H1 (cell line): ENCODE measurements at regions not wholly inside any gene's neighbourhood (a gene's known extent, or its start where the extent isn't known, plus 50 kb on each side); places are given as distances from the start of the nearest gene placed in this dataset.

ENCODE experiments used
- CTCF ChIA-PET: fragments of 300-600 bp; sonication (Branson Sonifier 250); formaldehyde crosslinking; loops from one replicate; lab custom pipeline; 2021; ENCODE audit not compliant: partially characterized antibody; lab: Charles Lee
- POLR2A ChIA-PET: fragments of 300-600 bp; sonication (Branson Sonifier 250); formaldehyde crosslinking; loops from one replicate; lab custom pipeline; 2021; ENCODE audit warnings: inconsistent platforms; ENCODE audit not compliant: partially characterized antibody; lab: Charles Lee
- DNase-seq, 2 experiments: peaks; one replicate each; pipeline versions ENCODE4 v3.0.0 to v3.0.0-alpha.2; 2010 to 2022; ENCODE audit warnings: low spot score in 2 of 2, low read depth in 1 of 2, mixed read lengths in 1 of 2
- FAIRE-seq: peaks from 2 replicates; lab custom pipeline; 2011; peaks lifted over from hg19 to GRCh38; lab: Jason Lieb, UNC
- H2AFZ ChIP-seq: 2 replicates; pipeline ENCODE4 v1.8.1; 2012; ENCODE audit warnings: low read length, inconsistent platforms
- H2AK5ac ChIP-seq: 2 replicates; pipeline ENCODE4 v1.6.1; 2013; ENCODE audit warnings: low read depth, low read length
- H2BK120ac ChIP-seq: replicated peaks from 2 replicates; pipeline ENCODE3; 2013; ENCODE audit warnings: low read depth, low read length, inconsistent platforms
- H2BK12ac ChIP-seq: 2 replicates; pipeline ENCODE4 v1.6.1; 2013; ENCODE audit warnings: low read depth, low read length
- H2BK15ac ChIP-seq: 2 replicates; pipeline ENCODE4 v1.6.1; 2013; ENCODE audit warnings: low read length
- H2BK20ac ChIP-seq: 2 replicates; pipeline ENCODE4 v1.6.1; 2013; ENCODE audit warnings: low read length
- H2BK5ac ChIP-seq: 2 replicates; pipeline ENCODE4 v1.6.1; 2013; ENCODE audit warnings: low read depth, low read length
- H3K14ac ChIP-seq: 2 replicates; pipeline ENCODE4 v1.6.1; 2013; ENCODE audit warnings: inconsistent platforms; ENCODE audit not compliant: insufficient read length
- H3K18ac ChIP-seq: 2 replicates; pipeline ENCODE4 v1.6.1; 2013; ENCODE audit warnings: low read length; ENCODE audit errors: extremely low read depth
- H3K23ac ChIP-seq: 2 replicates; pipeline ENCODE4 v1.6.1; 2013; ENCODE audit warnings: inconsistent platforms; ENCODE audit not compliant: insufficient read length
- H3K23me2 ChIP-seq: 2 replicates; pipeline ENCODE4 v1.6.1; 2013; ENCODE audit warnings: low read depth, low read length
- H3K27ac ChIP-seq: 2 replicates; pipeline ENCODE4 v1.6.1; 2011; ENCODE audit warnings: low read depth, low read length, inconsistent platforms
- H3K27me3 ChIP-seq, 4 experiments: replicated peaks in 1 of 4; 1 replicate in 1 of 4; 2 replicates in 3 of 4; pipeline versions ENCODE4 v1.6.1 to v1.8.1; 2011 to 2013; ENCODE audit warnings: low read length in 3 of 4, mild to moderate bottlenecking in 3 of 4, inconsistent platforms in 2 of 4, mixed read lengths in 2 of 4, moderate library complexity in 1 of 4; ENCODE audit not compliant: control insufficient read depth in 3 of 4, insufficient read depth in 3 of 4; ENCODE audit errors: extremely low read depth in 1 of 4
- H3K36me3 ChIP-seq, 4 experiments: 2 replicates each; pipeline versions ENCODE4 v1.6.1 to v1.8.1; 2011 to 2013; ENCODE audit warnings: mild to moderate bottlenecking in 4 of 4, low read length in 3 of 4, moderate library complexity in 2 of 4, control low read depth in 1 of 4, inconsistent platforms in 1 of 4; ENCODE audit not compliant: insufficient read depth in 4 of 4, control insufficient read depth in 2 of 4
- H3K4ac ChIP-seq: replicated peaks from 2 replicates; pipeline ENCODE3; 2013; ENCODE audit warnings: low read length, low read depth, mixed read lengths, inconsistent platforms; ENCODE audit not compliant: insufficient read length
- H3K4me1 ChIP-seq, 4 experiments: replicated peaks in 1 of 4; 1 replicate in 1 of 4; 2 replicates in 3 of 4; pipeline versions ENCODE4 v1.6.1 to v1.8.1; 2011 to 2013; ENCODE audit warnings: low read length in 3 of 4, inconsistent platforms in 2 of 4, mixed read lengths in 1 of 4; ENCODE audit not compliant: insufficient read depth in 4 of 4, control insufficient read depth in 3 of 4
- H3K4me2 ChIP-seq, 2 experiments: 2 replicates each; pipeline versions ENCODE4 v1.6.1 to v1.8.1; 2011 to 2013; ENCODE audit warnings: low read depth in 2 of 2, low read length in 2 of 2, control low read depth in 1 of 2, inconsistent platforms in 1 of 2, mild to moderate bottlenecking in 1 of 2; ENCODE audit not compliant: insufficient read depth in 1 of 2
- H3K4me3 ChIP-seq, 4 experiments: fragments of 200-600, 300-600 bp in 1 of 4; sonication (generic), shearing (Covaris generic), sonication (Bioruptor Twin) in 1 of 4; 2 replicates each; pipeline versions ENCODE4 v1.5.1 to v1.8.1; 2011 to 2016; ENCODE audit warnings: low read length in 4 of 4, low read depth in 3 of 4, control low read depth in 2 of 4, inconsistent platforms in 2 of 4, mild to moderate bottlenecking in 2 of 4, mixed read lengths in 1 of 4, moderate library complexity in 1 of 4; ENCODE audit not compliant: insufficient read depth in 2 of 4; ENCODE audit errors: extremely low read depth in 1 of 4
- H3K56ac ChIP-seq: replicated peaks from 2 replicates; pipeline ENCODE3; 2013; ENCODE audit warnings: low read depth, mild to moderate bottlenecking, mixed read lengths, low read length, inconsistent platforms; ENCODE audit not compliant: insufficient read length
- H3K79me1 ChIP-seq: 2 replicates; pipeline ENCODE4 v1.6.1; 2013; ENCODE audit warnings: low read depth, low read length, control low read depth
- H3K79me2 ChIP-seq, 2 experiments: 2 replicates each; pipeline versions ENCODE4 v1.6.1 to v1.8.1; 2012 to 2013; ENCODE audit warnings: low read length in 2 of 2, mild to moderate bottlenecking in 2 of 2, inconsistent platforms in 1 of 2; ENCODE audit not compliant: insufficient read depth in 2 of 2, control insufficient read depth in 1 of 2
- H3K9ac ChIP-seq, 4 experiments: replicated peaks in 1 of 4; 1 replicate in 1 of 4; 2 replicates in 3 of 4; pipeline versions ENCODE4 v1.6.1 to v1.8.1; 2011 to 2013; ENCODE audit warnings: low read depth in 3 of 4, low read length in 3 of 4, control low read depth in 2 of 4, mild to moderate bottlenecking in 2 of 4, moderate library complexity in 2 of 4, inconsistent platforms in 1 of 4; ENCODE audit errors: extremely low read depth in 1 of 4
- H3K9me3 ChIP-seq, 2 experiments: 2 replicates each; pipeline versions ENCODE4 v1.6.1 to v1.8.1; 2012 to 2013; ENCODE audit warnings: mild to moderate bottlenecking in 2 of 2, moderate library complexity in 2 of 2, control low read depth in 1 of 2, inconsistent platforms in 1 of 2, low read depth in 1 of 2, low read length in 1 of 2, mixed read lengths in 1 of 2; ENCODE audit not compliant: insufficient read depth in 2 of 2
- H4K20me1 ChIP-seq, 2 experiments: replicated peaks in 1 of 2; 2 replicates each; pipeline versions ENCODE3 to v1.8.1; 2011 to 2013; ENCODE audit warnings: inconsistent platforms in 2 of 2, low read length in 2 of 2, mild to moderate bottlenecking in 1 of 2; ENCODE audit not compliant: insufficient read depth in 2 of 2, control insufficient read depth in 1 of 2
- H4K5ac ChIP-seq: 2 replicates; pipeline ENCODE4 v1.6.1; 2013; ENCODE audit warnings: low read length, low read depth, mixed read lengths, inconsistent platforms; ENCODE audit not compliant: insufficient read length
- H4K8ac ChIP-seq: 2 replicates; pipeline ENCODE4 v1.8.0; 2013; ENCODE audit warnings: mild to moderate bottlenecking, moderate library complexity, low read length, inconsistent platforms; ENCODE audit not compliant: insufficient read depth; ENCODE audit errors: extremely low read depth
- H4K91ac ChIP-seq: replicated peaks from 2 replicates; pipeline ENCODE3; 2013; ENCODE audit warnings: low read length, mixed read lengths, inconsistent platforms; ENCODE audit not compliant: insufficient read length
- BCL11A ChIP-seq, 2 experiments: IDR thresholded peaks; one replicate each; pipeline ENCODE4 v1.6.1; 2011; ENCODE audit warnings: low read depth in 2 of 2, low read length in 2 of 2, mild to moderate bottlenecking in 2 of 2
- CTBP2 ChIP-seq: IDR thresholded peaks from 2 replicates; pipeline ENCODE4 v1.7.0; 2011; ENCODE audit warnings: borderline replicate concordance, mild to moderate bottlenecking, moderate library complexity, mixed read lengths, low read length; ENCODE audit not compliant: insufficient read depth, insufficient read length
- EP300 ChIP-seq, 2 experiments: IDR thresholded peaks; 1 replicate in 1 of 2; 2 replicates in 1 of 2; pipeline ENCODE4 v1.6.1; 2011 to 2012; ENCODE audit warnings: low read depth in 2 of 2, low read length in 2 of 2, mild to moderate bottlenecking in 2 of 2, borderline replicate concordance in 1 of 2, inconsistent platforms in 1 of 2, moderate library complexity in 1 of 2
- MAFK ChIP-seq: IDR thresholded peaks from 2 replicates; pipeline ENCODE4 v1.6.1; 2012; ENCODE audit warnings: low read depth, mild to moderate bottlenecking, improper control_type of control experiment, low read length
- SAP30 ChIP-seq: fragments of 300-600 bp; sonication (generic); IDR thresholded peaks from 2 replicates; pipeline ENCODE4 v1.7.1; 2012; ENCODE audit warnings: low read length, moderate library complexity, mild to moderate bottlenecking, inconsistent platforms; ENCODE audit not compliant: insufficient read depth, insufficient replicate concordance
- SIX5 ChIP-seq: IDR thresholded peaks from 2 replicates; pipeline ENCODE4 v1.6.1; 2011; ENCODE audit warnings: mild to moderate bottlenecking, low read depth, low read length
- SP1 ChIP-seq: IDR thresholded peaks from 2 replicates; pipeline ENCODE4 v1.6.1; 2011; ENCODE audit warnings: low read depth, low read length
- SP2 ChIP-seq: IDR thresholded peaks from 2 replicates; pipeline ENCODE4 v1.6.1; 2012; ENCODE audit warnings: mild to moderate bottlenecking, low read length, inconsistent platforms
- SUZ12 ChIP-seq: fragments of 200-600 bp; sonication (generic); IDR thresholded peaks from 2 replicates; pipeline ENCODE4 v1.6.1; 2012; ENCODE audit warnings: mild to moderate bottlenecking, inconsistent platforms, low read length, moderate library complexity, mixed read lengths
- WGBS, 2 experiments: shearing (Covaris generic) in 1 of 2; methylation state at CpG; one replicate each; pipeline versions ENCODE4 v1.1.6 to v1.1.7; 2013 to 2015; ENCODE audit warnings: low lambda C conversion rate in 2 of 2, mixed read lengths in 2 of 2, inconsistent platforms in 1 of 2, low coverage in 1 of 2, missing lambda C conversion rate in 1 of 2; ENCODE audit not compliant: insufficient replicate concordance in 2 of 2, insufficient coverage in 1 of 2, insufficient read length in 1 of 2; ENCODE audit errors: extremely low coverage in 1 of 2, missing lambda C conversion rate in 1 of 2; 5-methylcytosine and 5-hydroxymethylcytosine counted together
- TF ChIP-seq, protein P1 (sequence below), 3 experiments: IDR thresholded peaks; 1 replicate in 2 of 3; 2 replicates in 1 of 3; pipeline versions ENCODE4 v1.5.1 to v1.6.1; 2011; ENCODE audit warnings: low read length in 3 of 3, mild to moderate bottlenecking in 3 of 3, inconsistent platforms in 2 of 3, low read depth in 1 of 3, moderate library complexity in 1 of 3; ENCODE audit not compliant: insufficient read depth in 1 of 3; ENCODE audit errors: control extremely low read depth in 1 of 3

DNA sequence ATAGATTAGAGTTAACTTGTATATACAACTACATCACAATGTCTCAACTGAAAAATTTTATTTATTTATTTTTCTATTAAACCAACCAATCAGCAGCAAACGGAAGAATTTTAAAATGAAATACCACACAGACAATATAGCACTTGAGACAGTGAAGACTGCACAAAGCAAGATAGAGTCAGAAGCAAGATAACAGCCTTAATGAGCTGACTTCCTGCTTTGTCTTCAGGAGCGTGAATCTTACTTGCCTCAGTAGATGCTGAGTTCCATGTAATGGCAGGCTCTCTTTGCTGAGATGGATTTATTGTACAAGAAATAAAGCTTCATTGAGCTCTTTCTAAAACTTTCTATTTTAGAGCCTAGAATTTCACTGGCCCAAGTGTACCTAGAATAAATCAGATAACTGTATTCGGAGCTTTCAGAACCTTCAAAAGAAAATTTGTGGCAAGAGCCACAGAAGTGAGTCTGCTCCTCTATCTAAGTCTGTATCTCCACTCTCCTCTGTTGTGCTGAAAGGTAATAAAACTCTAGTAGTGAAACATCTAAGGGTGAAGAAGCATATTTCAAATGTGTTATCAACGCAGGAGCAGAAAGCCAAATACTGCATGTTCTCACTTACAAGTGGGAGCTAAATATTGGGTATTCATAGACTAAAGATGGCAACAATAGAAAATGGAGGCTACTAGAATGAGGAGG lies 83.3 kb upstream of the ANKRD55 start:
- Histone ChIP-seq H3K4ac (no peak overlapping the region), H3K4me3 (no peak overlapping the region), H2BK20ac (no peak overlapping the region), H3K36me3 (no peaks in the 10 kb centered on the region), H4K8ac (no peak overlapping the region), H3K4me2 (no peak overlapping the region), H3K27ac (no peak overlapping the region), H2AFZ (no peak overlapping the region), H3K56ac (no peak overlapping the region), H2BK5ac (no peak overlapping the region), H4K91ac (no peak overlapping the region), H3K23me2 (no peaks in the 10 kb centered on the region), H3K27me3 (no peaks in the 10 kb centered on the region; a peak in 1 of 7 replicates), H3K23ac (no peak overlapping the region), H2BK120ac (no peak overlapping the region), H3K14ac (no peak overlapping the region), H3K9ac (no peak overlapping the region), H2BK12ac (no peak overlapping the region), H2AK5ac (no peak overlapping the region), H3K18ac (no peak overlapping the region), H3K4me1 (peaks cover 0 to 3% (median 1%) of the 10 kb centered on the region in 4 experiments; a peak in 2 of 7 replicates), H4K5ac (no peak overlapping the region), H2BK15ac (no peak overlapping the region), H3K79me1 (no peaks in the 10 kb centered on the region), H3K9me3 (no peaks in the 10 kb centered on the region), H4K20me1 (no peaks in the 10 kb centered on the region), H3K79me2 (no peaks in the 10 kb centered on the region)
- DNase-seq (no peak), FAIRE-seq (no peak)
- WGBS, 2 experiments: 91% methylated on average over 4 of the region's 4 CpGs; no CpG with 5 or more reads in 1 of the 2 experiments
- ChIA-PET CTCF (interaction anchor here (0.9 to 1.5 kb wide), 2 partner anchors 10 to 16 kb away, joined by 3 to 4 read pairs; no protein-coding TSS in a partner anchor), POLR2A (no interaction called here)
- TF ChIP-seq BCL11A (IDR thresholded peaks at IDR 0.05; ENCODE audit: low read depth in 2 of 2, low read length in 2 of 2) (no peak), SIX5 (no peak), SP2 (no peak), SAP30 (no peak), EP300 (IDR thresholded peaks at IDR 0.05; ENCODE audit: borderline replicate concordance in 1 of 2, low read depth in 2 of 2, low read length in 2 of 2) (no peak), SUZ12 (no peak), MAFK (no peak), SP1 (no peak), CTBP2 (no peak)
- TF ChIP-seq, protein P1, sequence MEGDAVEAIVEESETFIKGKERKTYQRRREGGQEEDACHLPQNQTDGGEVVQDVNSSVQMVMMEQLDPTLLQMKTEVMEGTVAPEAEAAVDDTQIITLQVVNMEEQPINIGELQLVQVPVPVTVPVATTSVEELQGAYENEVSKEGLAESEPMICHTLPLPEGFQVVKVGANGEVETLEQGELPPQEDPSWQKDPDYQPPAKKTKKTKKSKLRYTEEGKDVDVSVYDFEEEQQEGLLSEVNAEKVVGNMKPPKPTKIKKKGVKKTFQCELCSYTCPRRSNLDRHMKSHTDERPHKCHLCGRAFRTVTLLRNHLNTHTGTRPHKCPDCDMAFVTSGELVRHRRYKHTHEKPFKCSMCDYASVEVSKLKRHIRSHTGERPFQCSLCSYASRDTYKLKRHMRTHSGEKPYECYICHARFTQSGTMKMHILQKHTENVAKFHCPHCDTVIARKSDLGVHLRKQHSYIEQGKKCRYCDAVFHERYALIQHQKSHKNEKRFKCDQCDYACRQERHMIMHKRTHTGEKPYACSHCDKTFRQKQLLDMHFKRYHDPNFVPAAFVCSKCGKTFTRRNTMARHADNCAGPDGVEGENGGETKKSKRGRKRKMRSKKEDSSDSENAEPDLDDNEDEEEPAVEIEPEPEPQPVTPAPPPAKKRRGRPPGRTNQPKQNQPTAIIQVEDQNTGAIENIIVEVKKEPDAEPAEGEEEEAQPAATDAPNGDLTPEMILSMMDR (IDR thresholded peaks at IDR 0.05; ENCODE audit: control extremely low read depth in 1 of 3, insufficient read depth in 1 of 3, low read depth in 1 of 3, low read length in 3 of 3): no peak
